OCI-LY7 (cell line): ENCODE measurements at regions not wholly inside any gene's neighbourhood (a gene's known extent, or its start where the extent isn't known, plus 50 kb on each side); places are given as distances from the start of the nearest gene placed in this dataset.

Experiments
- BruUV-seq: library from RNA; stranded (reverse); fragments of 400-500 nt; replicated peaks from 2 replicates; lab custom pipeline; 2021; lab: Mats Ljungman, UMichigan
- CTCF ChIA-PET: fragments of 300-600 bp; sonication (Branson Sonifier 250); formaldehyde crosslinking; loops from one replicate; lab custom pipeline; 2022; ENCODE audit warnings: antibody characterized with exemption; ENCODE audit not compliant: unreplicated experiment; lab: Charles Lee
- POLR2A ChIA-PET: fragments of 300-600 bp; sonication (Branson Sonifier 250); formaldehyde crosslinking; loops from one replicate; lab custom pipeline; 2022; ENCODE audit warnings: antibody characterized with exemption; lab: Charles Lee
- DNase-seq: peaks from one replicate; pipeline ENCODE4 v3.0.0-alpha.2; 2015; ENCODE audit warnings: low spot score
- H2AFZ ChIP-seq: fragments of 200-600 bp; sonication (generic), shearing (Covaris generic); 2 replicates; pipeline ENCODE4 v1.6.1; 2014; ENCODE audit warnings: mild to moderate bottlenecking, antibody characterized with exemption, low read length, moderate library complexity
- H3K27ac ChIP-seq: fragments of 200-600 bp; sonication (generic); 2 replicates; pipeline ENCODE4 v1.5.1; 2014; ENCODE audit warnings: mixed run types, low read depth, mild to moderate bottlenecking, moderate library complexity, low read length, inconsistent platforms; ENCODE audit not compliant: poor library complexity, severe bottlenecking
- H3K36me3 ChIP-seq: fragments of 200-600 bp; sonication (generic); 2 replicates; pipeline ENCODE4 v1.6.1; 2014; ENCODE audit warnings: mild to moderate bottlenecking, antibody characterized with exemption, low read length, moderate library complexity, mixed read lengths; ENCODE audit not compliant: insufficient read depth
- H3K4me1 ChIP-seq: fragments of 200-600 bp; sonication (generic); 2 replicates; pipeline ENCODE4 v1.5.1; 2014; ENCODE audit warnings: mild to moderate bottlenecking, low read length; ENCODE audit not compliant: insufficient read depth, poor library complexity, severe bottlenecking
- H3K4me2 ChIP-seq: fragments of 200-600 bp; sonication (generic); 2 replicates; pipeline ENCODE4 v1.6.1; 2014; ENCODE audit warnings: mild to moderate bottlenecking, low read length
- H3K4me3 ChIP-seq: fragments of 200-600 bp; sonication (generic); 2 replicates; pipeline ENCODE4 v1.5.1; 2014; ENCODE audit warnings: mild to moderate bottlenecking, low read depth, low read length; ENCODE audit not compliant: poor library complexity, severe bottlenecking
- H3K79me2 ChIP-seq: fragments of 200-600 bp; sonication (generic); 2 replicates; pipeline ENCODE4 v1.6.1; 2016; ENCODE audit warnings: low read depth, mild to moderate bottlenecking, low read length, moderate library complexity, mixed read lengths; ENCODE audit not compliant: insufficient read depth
- H3K9me2 ChIP-seq: fragments of 200-600 bp; sonication (generic); 2 replicates; pipeline ENCODE4 v1.6.1; 2016; ENCODE audit warnings: mild to moderate bottlenecking, low read length, mixed read lengths; ENCODE audit not compliant: insufficient read depth
- H3K9me3 ChIP-seq: fragments of 200-600 bp; sonication (generic); 2 replicates; pipeline ENCODE4 v1.6.1; 2014; ENCODE audit warnings: mild to moderate bottlenecking, mixed run types, low read length, mixed read lengths
- H4K20me1 ChIP-seq: fragments of 200-600 bp; sonication (generic); 2 replicates; pipeline ENCODE4 v1.6.1; 2014; ENCODE audit warnings: mild to moderate bottlenecking, antibody characterized with exemption, low read length, moderate library complexity, mixed read lengths; ENCODE audit not compliant: insufficient read depth
- CTCF ChIP-seq: fragments of 200-600 bp; sonication (generic); conservative IDR thresholded peaks from 2 replicates; pipeline ENCODE4 v1.5.1; 2014; ENCODE audit warnings: mild to moderate bottlenecking, antibody characterized with exemption, low read length, moderate library complexity, mixed read lengths
- EZH2phosphoT487 ChIP-seq: fragments of 200-600 bp; sonication (generic); IDR thresholded peaks from 2 replicates; pipeline ENCODE4 v1.6.1; 2018; ENCODE audit warnings: low read depth, borderline replicate concordance, mild to moderate bottlenecking, mixed run types, antibody characterized with exemption, low read length, moderate library complexity, mixed read lengths
- intact Hi-C: fragments of 100-400 bp; cut with micrococcal nuclease; formaldehyde crosslinking; loops from one replicate; pipeline ENCODE4 v1.10.0; 2022; ENCODE audit not compliant: unreplicated experiment

DNA sequence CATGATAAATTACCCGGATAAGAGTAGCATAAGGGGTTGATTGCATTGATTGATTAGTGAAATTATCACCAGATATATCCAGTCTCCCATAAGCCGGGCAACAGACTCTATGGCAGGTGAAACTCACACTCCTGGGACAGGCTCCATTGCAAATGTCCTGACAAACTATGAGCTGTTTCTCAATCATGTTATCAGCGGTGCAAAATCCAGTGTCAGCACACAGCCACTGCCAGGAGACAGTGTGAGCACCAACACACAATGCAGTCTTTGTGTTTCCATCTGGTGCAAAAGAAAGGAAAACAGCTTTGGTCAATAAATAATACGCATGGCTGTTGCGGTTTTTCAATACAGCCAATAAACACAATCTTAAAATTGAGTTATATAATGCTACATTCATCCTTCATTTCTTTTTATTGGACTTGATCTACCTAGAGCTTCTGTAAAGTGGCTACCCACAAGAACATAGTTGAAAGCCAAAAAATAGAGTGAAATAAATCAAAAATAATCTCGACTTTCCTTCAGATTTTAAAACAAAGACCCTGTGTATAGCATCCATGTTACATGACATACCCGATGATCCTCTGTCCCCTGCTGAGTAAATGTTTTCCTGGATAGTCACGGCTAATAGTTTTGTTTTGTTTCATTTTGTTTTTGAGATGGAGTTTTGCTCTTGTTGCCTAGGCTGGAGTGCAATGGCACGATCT, 64.3 kb upstream of the AFDN start:
- CTCF ChIA-PET, result no interaction called here
- BruUV-seq, result no TSS peak

DNA sequence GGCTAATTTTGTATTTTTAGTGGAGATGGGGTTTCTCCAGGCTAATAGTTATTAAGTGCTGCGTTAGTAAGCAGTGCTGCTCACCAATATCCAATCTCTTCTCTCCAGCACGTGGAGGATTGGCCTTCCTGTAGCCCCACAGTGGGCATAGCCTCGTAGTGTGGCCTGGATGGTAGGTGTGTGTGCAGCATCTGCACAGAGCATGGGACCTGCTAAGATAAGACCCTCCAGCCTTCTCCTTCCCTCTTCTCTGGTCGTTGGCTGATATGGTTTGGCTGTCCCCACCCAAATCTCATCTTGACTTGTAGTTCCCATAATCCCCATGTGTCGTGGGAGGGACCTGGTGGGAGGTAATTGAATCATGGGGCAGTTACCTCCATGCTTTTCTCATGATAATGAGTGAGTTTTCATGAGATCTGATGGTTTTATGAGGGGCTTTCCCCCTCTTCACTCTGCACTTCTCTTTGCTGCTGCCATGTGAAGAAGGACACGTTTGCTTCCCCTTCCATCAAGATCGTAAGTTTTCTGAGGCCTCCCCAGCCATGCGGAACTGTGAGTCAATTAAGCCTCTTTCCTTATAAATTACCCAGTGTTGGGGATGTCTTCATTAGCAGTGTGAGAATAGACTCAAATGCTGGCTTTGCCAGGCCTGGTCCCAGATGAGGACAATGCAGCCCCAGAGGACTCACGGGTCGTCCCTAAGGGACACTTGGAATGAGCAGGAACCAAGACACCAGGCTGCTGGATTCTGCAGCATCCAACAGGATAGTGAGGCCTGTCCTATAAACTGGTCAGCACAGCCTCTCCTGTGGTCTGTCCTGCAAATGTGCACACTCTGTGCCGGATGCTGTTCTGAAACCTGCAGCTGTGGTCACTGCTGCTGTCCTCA, 63.4 kb upstream of the AFDN start:
- Histone ChIP-seq H3K79me2 (no peaks in the 10 kb centered on the region), H3K27ac (no peak overlapping the region), H2AFZ (no peak overlapping the region), H4K20me1 (no peaks in the 10 kb centered on the region), H3K4me2 (no peak overlapping the region), H3K36me3 (no peaks in the 10 kb centered on the region), H3K4me3 (no peak overlapping the region), H3K4me1 (no peaks in the 10 kb centered on the region), H3K9me3 (no peaks in the 10 kb centered on the region), H3K9me2 (no peaks in the 10 kb centered on the region)
- ChIA-PET POLR2A (no interaction called here), CTCF (no interaction called here)
- TF ChIP-seq CTCF (no peak), EZH2phosphoT487 (no peak)
- intact Hi-C loops, result no loop called here
- BruUV-seq, result no TSS peak
- DNase-seq, result no peak

More for the DNA sequence above, 64.3 kb upstream of the AFDN start:
- intact Hi-C loops, result no loop called here
- POLR2A ChIA-PET, result interaction anchor here (1.0 to 1.2 kb wide), 2 partner anchors 9 to 35 kb away, joined by 3 to 5 read pairs; no protein-coding TSS in a partner anchor
- Histone ChIP-seq H3K36me3 (no peaks in the 10 kb centered on the region), H3K79me2 (no peaks in the 10 kb centered on the region), H3K4me1 (no peaks in the 10 kb centered on the region), H3K9me2 (no peaks in the 10 kb centered on the region), H3K27ac (no peak overlapping the region), H4K20me1 (no peaks in the 10 kb centered on the region), H3K4me2 (no peak overlapping the region), H3K4me3 (no peak overlapping the region), H3K9me3 (no peaks in the 10 kb centered on the region), H2AFZ (no peak overlapping the region)
- no peak for DNase-seq
- no peak for TF ChIP-seq CTCF
- TF ChIP-seq EZH2phosphoT487, result no peak
